ENCODE measurements at regions not wholly inside any gene's neighbourhood (a gene's known extent, or its start where the extent isn't known, plus 50 kb on each side); places are given as distances from the start of the nearest gene placed in this dataset.

DNA sequence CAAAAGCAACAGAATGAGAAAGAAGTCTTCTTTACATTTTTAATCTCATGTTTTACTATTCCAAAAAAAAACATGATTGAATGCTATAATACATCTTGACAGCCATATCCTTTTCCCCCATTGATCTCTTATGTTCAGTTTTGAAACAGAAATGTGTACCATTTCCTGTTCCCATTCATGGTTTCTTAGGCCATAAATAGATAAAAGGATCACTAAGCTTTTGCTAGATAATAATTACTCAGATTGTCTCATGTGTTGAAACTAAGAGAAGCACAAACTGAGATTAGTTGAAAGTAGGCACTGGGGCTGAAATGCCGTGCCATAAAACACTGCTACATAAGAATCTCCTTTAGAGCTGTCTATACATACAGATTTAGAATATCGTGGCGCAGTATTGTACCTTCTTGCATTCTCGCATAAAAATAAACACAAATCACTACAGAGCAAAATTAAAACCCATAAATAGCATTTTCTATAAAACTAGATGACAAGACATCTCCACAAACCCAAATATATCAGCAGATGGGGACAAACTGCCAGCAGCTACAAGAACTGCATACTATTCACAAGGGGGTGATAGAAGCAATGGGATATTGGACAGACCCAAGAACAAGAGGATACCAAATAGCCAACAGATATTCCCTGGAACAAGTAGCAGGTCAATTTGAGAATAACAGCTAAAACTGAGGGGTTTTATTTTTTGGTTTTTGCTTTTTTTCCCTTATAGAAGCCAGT is 405.3 kb upstream of the PRMT6 start:
- ChIA-PET CTCF (no interaction called here), POLR2A (ENCODE audit: low non-redundant PET) (no interaction called here)
- no TSS peak for BruUV-seq (replicated peaks)
- intact Hi-C loops (cut with micrococcal nuclease; ENCODE audit: unreplicated experiment), result loop anchor here (1.0 to 10.0 kb wide), 4 partner anchors 95 to 494 kb away; partner anchors contain the start of genes NTNG1 and PRMT6
- Histone ChIP-seq H3K9me3 (ENCODE audit: low read depth, low read length, poor library complexity, severe bottlenecking) (peaks cover 5% of the 10 kb centered on the region), H3K27ac (ENCODE audit: low read depth, low read length, poor library complexity, severe bottlenecking) (peak overlapping the region; percentile 53), H3K4me1 (ENCODE audit: insufficient read depth, low read length, poor library complexity, severe bottlenecking) (peaks cover 34% of the 10 kb centered on the region), H3K4me3 (ENCODE audit: low read depth, low read length, poor library complexity, severe bottlenecking) (peak overlapping the region; percentile 12), H3K27me3 (replicated peaks; ENCODE audit: insufficient read depth, low read depth, low read length, poor library complexity) (no peaks in the 10 kb centered on the region), H3K36me3 (ENCODE audit: insufficient read depth, low read length, poor library complexity, severe bottlenecking) (no peaks in the 10 kb centered on the region)
- DNase-seq (ENCODE audit: low spot score), result peak; percentile 88
- TF ChIP-seq, protein P1, sequence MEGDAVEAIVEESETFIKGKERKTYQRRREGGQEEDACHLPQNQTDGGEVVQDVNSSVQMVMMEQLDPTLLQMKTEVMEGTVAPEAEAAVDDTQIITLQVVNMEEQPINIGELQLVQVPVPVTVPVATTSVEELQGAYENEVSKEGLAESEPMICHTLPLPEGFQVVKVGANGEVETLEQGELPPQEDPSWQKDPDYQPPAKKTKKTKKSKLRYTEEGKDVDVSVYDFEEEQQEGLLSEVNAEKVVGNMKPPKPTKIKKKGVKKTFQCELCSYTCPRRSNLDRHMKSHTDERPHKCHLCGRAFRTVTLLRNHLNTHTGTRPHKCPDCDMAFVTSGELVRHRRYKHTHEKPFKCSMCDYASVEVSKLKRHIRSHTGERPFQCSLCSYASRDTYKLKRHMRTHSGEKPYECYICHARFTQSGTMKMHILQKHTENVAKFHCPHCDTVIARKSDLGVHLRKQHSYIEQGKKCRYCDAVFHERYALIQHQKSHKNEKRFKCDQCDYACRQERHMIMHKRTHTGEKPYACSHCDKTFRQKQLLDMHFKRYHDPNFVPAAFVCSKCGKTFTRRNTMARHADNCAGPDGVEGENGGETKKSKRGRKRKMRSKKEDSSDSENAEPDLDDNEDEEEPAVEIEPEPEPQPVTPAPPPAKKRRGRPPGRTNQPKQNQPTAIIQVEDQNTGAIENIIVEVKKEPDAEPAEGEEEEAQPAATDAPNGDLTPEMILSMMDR (conservative IDR thresholded peaks at IDR 0.05; ENCODE audit: low read depth, low read length), result peak; percentile 55; the same call in 1 of the 2 replicates
- TF ChIP-seq EZH2 (IDR thresholded peaks at IDR 0.05; ENCODE audit: borderline replicate concordance, low read depth, low read length, poor library complexity, severe bottlenecking), result no peak

DNA sequence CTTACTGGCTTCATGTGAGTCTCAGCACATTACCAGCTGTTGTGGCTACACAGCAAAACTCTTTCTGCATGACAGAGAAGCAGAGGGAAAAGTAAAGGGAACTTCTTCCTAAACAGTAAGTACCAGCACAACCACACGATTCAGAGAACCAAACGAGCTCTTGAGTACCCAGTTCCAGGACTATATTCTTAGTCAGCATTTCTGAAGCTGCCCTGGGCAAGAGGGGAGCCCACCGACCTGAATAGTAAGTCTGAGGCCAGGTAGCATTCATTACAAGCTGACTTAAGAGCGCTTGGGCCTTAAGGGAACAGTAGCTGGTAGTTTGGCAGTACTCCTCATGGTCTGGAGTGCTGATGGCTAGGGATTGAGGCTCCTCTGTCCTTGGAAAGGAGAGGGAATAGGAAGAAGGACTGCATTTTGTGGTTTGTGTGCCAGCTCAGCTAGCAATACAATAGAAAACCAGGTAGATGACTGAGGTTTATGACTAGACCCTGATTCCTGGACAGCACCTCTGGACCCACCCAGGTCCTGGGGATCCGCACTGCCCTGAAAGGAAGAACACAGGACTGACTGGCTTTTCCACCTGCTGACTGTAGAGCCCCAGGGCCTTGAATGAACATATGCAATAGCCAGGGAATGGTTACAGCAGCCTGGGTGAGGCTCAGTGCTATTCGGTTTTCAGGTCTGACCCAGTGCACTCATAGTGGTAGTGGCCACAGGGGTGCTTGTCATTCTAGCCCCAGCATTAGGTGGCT is 396.8 kb upstream of the PRMT6 start:
- POLR2A ChIA-PET (ENCODE audit: low non-redundant PET), result no interaction called here
- TF ChIP-seq, protein P1 (conservative IDR thresholded peaks at IDR 0.05; ENCODE audit: low read depth, low read length), result no peak
- no peak for TF ChIP-seq EZH2 (IDR thresholded peaks at IDR 0.05; ENCODE audit: borderline replicate concordance, low read depth, low read length, poor library complexity, severe bottlenecking)
- CTCF ChIA-PET, result no interaction called here
- Histone ChIP-seq H3K4me3 (ENCODE audit: low read depth, low read length, poor library complexity, severe bottlenecking) (no peak overlapping the region), H3K4me1 (ENCODE audit: insufficient read depth, low read length, poor library complexity, severe bottlenecking) (no peaks in the 10 kb centered on the region), H3K27me3 (replicated peaks; ENCODE audit: insufficient read depth, low read depth, low read length, poor library complexity) (no peaks in the 10 kb centered on the region), H3K36me3 (ENCODE audit: insufficient read depth, low read length, poor library complexity, severe bottlenecking) (no peaks in the 10 kb centered on the region), H3K9me3 (ENCODE audit: low read depth, low read length, poor library complexity, severe bottlenecking) (peaks cover 8% of the 10 kb centered on the region), H3K27ac (ENCODE audit: low read depth, low read length, poor library complexity, severe bottlenecking) (no peak overlapping the region)
- DNase-seq (ENCODE audit: low spot score), result no peak
- BruUV-seq (replicated peaks), result no TSS peak
- intact Hi-C loops (cut with micrococcal nuclease; ENCODE audit: unreplicated experiment), result loop anchor here (10.0 kb wide), 1 partner anchor 485 kb away; the partner anchor contains the start of gene NTNG1

DNA sequence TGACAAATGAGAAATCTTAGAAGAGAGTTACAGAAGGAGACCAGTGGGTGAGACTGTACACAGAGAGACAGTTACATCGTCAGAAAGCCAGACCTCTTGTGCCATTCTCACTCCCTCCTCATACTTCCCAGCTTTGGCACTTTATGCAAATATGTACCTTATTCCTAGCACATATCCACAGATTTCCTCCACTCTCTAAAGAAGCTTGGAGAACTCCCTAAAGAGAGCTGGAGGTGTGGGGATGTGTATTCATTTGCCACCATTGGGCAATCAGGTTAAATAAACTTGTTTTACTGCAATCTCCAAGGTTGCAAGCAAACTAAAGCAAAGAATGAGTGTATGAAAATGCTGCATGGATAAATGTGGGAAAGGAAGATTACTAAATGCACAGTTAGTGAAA is 380.9 kb upstream of the PRMT6 start:
- intact Hi-C loops (cut with micrococcal nuclease; ENCODE audit: unreplicated experiment), result no loop called here
- no peaks in the 10 kb centered on the region for H3K9me3 ChIP-seq (ENCODE audit: low read depth, low read length, poor library complexity, severe bottlenecking)
- H3K36me3 ChIP-seq (ENCODE audit: insufficient read depth, low read length, poor library complexity, severe bottlenecking), result no peaks in the 10 kb centered on the region
- no peaks in the 10 kb centered on the region for H3K27me3 ChIP-seq (replicated peaks; ENCODE audit: insufficient read depth, low read depth, low read length, poor library complexity)
- TF ChIP-seq EZH2 (IDR thresholded peaks at IDR 0.05; ENCODE audit: borderline replicate concordance, low read depth, low read length, poor library complexity, severe bottlenecking), result no peak
- TF ChIP-seq, protein P1 (conservative IDR thresholded peaks at IDR 0.05; ENCODE audit: low read depth, low read length), result no peak
- peaks cover 44% of the 10 kb centered on the region for H3K4me1 ChIP-seq (ENCODE audit: insufficient read depth, low read length, poor library complexity, severe bottlenecking)
- BruUV-seq (replicated peaks), result no TSS peak
- ChIA-PET POLR2A (ENCODE audit: low non-redundant PET) (interaction anchor here (0.6 kb wide), 1 partner anchor 1197 kb away, joined by 3 read pairs; no protein-coding TSS in a partner anchor), CTCF (no interaction called here)
- peak; percentile 22 for DNase-seq (ENCODE audit: low spot score)
- H3K27ac ChIP-seq (ENCODE audit: low read depth, low read length, poor library complexity, severe bottlenecking), result peak overlapping the region; percentile 55
- no peak overlapping the region for H3K4me3 ChIP-seq (ENCODE audit: low read depth, low read length, poor library complexity, severe bottlenecking)

Measured in A673 (cell line).